ENCODE measurements at regions not wholly inside any gene's neighbourhood (a gene's known extent, or its start where the extent isn't known, plus 50 kb on each side); places are given as distances from the start of the nearest gene placed in this dataset.

DNA sequence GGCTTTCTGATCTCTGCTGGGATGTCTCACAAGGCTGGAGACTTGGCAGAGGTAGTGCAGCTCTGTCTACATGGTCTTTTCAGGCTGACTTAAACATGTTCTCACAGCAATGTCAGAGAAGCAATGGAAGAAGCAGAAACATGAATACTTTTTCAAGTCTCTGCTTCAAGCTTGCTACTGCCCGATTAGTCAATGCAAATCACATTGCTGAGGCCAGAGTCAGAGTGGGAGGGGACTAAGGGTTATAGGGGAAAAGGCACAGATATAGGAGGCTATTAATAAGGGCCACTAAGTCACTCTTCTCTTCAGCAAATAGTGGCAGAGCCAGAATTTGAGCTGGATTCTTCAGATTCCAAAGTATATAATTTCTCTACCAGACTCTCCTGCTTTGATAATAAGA, 390.5 kb downstream of the TMEM135 start:
- no peak for DNase-seq (ENCODE audit: low read depth)

GRCh38 chr11:87425943-87426342, 388.2 kb downstream of the TMEM135 start:
- no peak for DNase-seq (ENCODE audit: low read depth)

- DNase-seq (ENCODE audit: low read depth), result no peak
These were observed 387.7 kb downstream of the TMEM135 start for GRCh38 chr11:87425391-87425790.

DNA sequence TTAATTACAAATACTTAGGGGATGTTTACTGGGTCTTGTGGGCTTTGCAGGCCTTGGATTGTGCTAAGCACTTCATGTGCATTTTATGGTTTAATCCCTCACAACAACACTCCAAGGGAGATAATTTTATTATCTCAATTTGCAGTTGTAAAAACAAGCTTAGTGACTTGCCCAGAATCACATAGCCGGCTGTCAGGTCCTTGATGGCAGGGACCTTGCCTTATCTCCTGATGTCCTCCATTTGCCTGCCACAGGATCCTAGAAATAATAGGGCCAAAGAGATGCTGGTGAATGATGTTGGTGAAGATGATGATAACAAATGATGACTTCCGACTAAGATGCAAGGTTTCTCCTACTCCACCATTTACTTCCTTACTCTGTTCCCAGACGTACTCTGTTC, 385.4 kb downstream of the TMEM135 start:
- DNase-seq (ENCODE audit: low read depth), result no peak

GRCh38 chr11:87422566-87422965, 384.8 kb downstream of the TMEM135 start:
- DNase-seq (ENCODE audit: low read depth), result no peak

DNA sequence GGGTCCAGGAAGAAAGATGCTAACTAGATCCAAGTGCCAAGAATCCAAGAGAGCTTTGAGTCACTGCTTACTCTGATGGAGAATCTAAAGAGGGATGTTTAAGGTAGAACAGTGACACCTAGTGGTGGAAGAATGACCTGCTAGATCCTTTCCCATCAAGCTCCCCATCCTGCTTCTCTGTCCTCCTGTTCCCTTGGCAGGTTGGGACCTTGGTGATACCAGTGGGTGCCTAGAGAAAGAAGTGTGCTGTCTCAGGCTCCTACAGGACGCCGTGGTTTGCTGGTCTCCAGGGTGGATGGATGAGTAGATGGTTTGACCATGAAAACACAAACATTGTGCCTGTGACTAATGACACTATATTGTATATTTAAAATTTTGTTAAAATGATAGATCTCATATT, 383.7 kb downstream of the TMEM135 start:
- peak; percentile 61 for DNase-seq (ENCODE audit: low read depth)

GRCh38 chr11:87417951-87418350, 380.2 kb downstream of the TMEM135 start:
- DNase-seq (ENCODE audit: low read depth), result no peak

DNA sequence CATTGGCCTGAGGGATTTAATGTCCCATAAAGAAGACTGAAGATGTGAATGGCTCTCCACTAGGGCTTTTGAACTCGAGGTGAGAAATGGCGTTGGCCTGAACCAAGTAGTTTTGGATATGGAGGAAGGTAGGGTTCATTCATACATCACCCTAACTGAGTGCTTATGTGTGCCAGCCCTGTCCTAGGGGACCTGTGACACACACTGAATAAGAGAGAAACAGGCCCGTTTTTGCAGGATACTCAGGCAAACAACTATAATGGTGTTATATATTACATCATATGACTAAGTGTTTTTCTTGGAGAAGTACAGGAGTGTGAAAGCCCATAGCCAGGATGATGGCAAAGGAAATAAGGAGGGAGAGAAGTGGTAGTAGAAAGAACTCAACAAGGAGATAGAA, 368.1 kb downstream of the TMEM135 start:
- no peak for DNase-seq (ENCODE audit: low read depth)

DNA sequence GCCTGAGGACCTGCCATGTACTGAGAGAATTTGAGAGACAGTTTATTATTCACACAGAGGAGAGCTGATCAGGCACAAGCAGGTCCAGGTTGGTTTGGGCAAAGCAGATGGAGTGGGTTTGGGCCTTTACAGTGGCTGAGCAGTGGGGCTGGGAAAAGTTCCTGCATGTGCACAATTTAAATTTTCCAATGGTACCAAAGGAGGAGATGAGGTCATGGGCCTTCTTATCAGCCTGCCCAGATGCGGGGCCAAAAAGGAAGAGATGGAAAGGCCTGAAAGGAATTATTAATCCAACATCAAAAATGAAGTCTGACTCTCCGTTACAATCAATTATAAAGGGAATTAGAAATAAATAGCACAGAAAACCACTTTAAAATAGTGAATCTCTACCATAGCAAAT, 367.6 kb downstream of the TMEM135 start:
- DNase-seq (ENCODE audit: low read depth), result no peak

DNA sequence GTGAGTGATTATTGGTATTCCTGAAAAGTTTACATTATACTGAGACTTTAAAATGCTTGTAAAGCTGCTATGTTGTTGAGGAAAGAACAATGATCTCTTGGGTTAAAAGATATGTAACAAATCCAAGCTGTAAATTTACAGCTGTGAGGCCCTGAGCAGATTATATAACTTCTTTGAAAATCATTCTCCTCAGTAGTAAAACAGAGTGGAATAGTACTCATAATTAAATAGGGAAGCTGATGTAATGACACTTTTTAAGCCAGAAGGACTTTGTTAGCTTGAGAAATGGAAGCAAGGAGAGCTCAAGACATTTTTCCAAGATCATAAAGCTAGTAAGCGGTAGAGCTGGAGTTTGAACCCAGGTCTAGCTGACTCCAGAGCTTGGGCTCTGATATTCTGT, 363.9 kb downstream of the TMEM135 start:
- no peak for DNase-seq (ENCODE audit: low read depth)

DNA sequence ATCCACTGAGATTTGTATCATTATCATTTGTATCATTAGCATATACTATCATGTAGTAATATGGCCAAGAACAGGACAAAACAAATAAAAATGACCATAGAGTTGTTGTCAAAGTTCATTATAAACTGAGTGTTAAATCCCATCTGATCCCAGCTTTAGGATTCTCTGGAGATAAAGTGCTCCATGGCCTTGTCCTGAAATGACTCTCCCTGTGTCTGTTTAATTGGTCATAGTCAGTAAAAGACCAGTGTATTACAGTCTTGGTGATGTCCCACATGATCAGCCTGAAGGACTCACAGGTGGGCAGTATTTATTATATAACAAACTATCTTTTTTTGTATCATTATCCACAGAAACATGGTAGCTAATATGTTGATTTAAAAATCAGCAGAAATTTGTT, 361.6 kb downstream of the TMEM135 start:
- DNase-seq (ENCODE audit: low read depth), result no peak

- peak; percentile 21 for DNase-seq (ENCODE audit: low read depth)
These were observed 361.2 kb downstream of the TMEM135 start for GRCh38 chr11:87398931-87399330.

DNA sequence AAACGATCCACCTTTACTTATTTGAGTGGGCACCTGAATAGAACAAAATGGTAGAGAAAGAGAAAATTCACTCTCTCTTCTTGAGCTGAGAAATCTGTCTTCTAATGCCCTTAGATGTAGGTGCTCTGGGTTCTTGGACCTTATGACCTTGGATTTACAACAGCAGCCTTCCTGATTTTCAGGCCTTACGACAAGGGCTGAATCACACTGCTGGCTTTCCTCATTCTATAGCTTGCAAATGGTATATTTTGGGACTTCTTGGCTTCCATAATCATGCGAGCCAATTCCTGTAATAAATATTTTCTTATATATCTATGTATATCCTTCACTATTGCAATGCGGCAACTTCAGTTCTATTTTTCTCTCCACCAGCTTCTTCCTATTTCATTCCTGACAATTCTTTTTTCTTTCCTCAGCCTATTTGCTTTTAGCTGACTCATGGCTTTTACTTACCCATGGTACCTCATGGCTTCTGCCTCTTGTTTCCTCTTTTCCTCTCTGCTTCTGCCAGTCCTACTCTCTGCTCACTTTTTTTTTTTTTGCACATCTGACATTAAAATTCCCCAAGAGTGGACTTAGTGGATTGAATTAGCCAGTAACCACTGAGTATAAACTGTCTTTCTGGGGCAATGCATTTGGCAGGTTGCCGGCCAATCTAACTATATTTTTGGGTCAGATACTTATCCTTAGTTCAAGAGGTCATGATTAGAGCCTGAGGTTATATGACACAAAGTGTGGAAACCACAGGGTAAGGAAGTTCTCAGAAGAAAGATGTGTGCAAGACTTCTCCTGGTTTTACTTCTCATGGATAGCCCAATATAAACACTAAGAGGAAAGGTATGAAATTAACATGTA, 359.5 kb downstream of the TMEM135 start:
- DNase-seq (ENCODE audit: low read depth), result no peak

DNA sequence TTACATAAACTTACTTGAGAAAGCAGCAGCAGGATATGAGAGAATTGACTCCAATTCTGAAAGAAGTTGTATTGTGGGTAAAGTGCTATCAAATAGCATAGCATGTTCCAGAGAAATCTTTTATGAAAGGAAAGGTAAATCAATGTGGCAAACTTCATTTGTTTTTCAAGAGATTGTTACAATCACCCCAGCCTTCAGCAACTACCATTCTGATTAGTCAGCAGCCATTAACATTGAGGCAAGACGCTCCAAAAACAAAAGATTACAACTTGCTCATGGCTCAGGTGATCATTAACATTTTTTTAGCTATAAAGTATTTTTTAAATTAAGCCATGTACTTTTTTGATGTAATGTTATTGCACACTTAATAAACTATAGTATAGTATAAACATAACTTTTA, 357.2 kb downstream of the TMEM135 start:
- no peak for DNase-seq (ENCODE audit: low read depth)

DNA sequence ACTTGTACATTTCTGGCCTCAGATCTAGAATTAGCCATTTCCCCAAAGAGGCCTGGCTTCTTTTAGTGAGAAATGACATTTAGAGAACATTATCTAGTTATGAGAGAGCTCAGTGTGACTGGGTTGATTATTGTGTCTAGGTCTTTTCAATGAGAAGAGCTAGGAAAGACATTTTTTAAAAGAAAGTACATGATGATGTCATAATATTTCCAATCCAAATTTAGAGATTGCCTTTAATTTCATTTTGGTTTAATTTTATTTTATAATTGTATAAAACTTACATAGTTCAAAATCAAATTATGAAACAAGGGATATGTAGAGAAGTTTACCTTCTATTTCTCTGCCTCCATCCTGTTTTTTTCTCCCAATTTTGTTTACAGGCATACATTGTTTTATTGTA, 354.9 kb downstream of the TMEM135 start:
- DNase-seq (ENCODE audit: low read depth), result no peak

DNA sequence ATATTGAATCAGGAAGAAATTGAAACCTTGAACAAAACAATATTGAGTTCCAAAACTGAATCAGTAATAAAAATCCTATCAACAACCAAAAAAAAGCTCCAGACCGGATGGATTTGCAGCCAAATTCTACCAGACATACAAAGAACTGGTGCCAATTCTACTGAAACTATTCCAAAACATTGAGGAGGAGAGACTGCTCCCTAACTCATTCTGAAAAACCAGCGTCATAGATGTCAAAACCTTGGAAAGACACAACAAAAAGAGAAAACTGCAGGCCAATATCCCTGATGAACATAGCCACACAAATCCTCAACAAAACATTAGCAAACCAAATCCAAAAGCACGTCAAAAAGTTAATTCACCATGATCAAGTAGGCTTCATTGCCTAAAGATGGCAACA, 353.8 kb downstream of the TMEM135 start:
- DNase-seq (ENCODE audit: low read depth), result no peak

GRCh38 chr11:87384078-87384729, 346.5 kb downstream of the TMEM135 start:
- no peak for DNase-seq (ENCODE audit: low read depth)

- no peak for DNase-seq (ENCODE audit: low read depth)
These were observed 336.5 kb downstream of the TMEM135 start for GRCh38 chr11:87374038-87374807.

Data from GM04504 (cell line).